Mesendoderm (in vitro differentiated cells): ENCODE measurements at regions not wholly inside any gene's neighbourhood (a gene's known extent, or its start where the extent isn't known, plus 50 kb on each side); places are given as distances from the start of the nearest gene placed in this dataset.
A peak's percentile ranks its signal among the peaks of the same experiment; 100 is the strongest.

Source experiments
- DNase-seq: peaks from one replicate; pipeline ENCODE4 v3.0.0; 2013
- H2AK5ac ChIP-seq: 2 replicates; pipeline ENCODE4 v1.6.1; 2013; ENCODE audit warnings: low read length, inconsistent platforms
- H2BK120ac ChIP-seq: 2 replicates; pipeline ENCODE4 v1.6.1; 2013; ENCODE audit warnings: low read depth, mild to moderate bottlenecking, low read length, moderate library complexity, mixed read lengths
- H2BK15ac ChIP-seq: replicated peaks from 2 replicates; pipeline ENCODE4 v1.6.1; 2013; ENCODE audit warnings: low read depth, mild to moderate bottlenecking, moderate library complexity
- H2BK5ac ChIP-seq: 2 replicates; pipeline ENCODE4 v1.6.1; 2013; ENCODE audit warnings: low read length, inconsistent platforms
- H3K18ac ChIP-seq: 2 replicates; pipeline ENCODE4 v1.6.1; 2013; ENCODE audit warnings: mild to moderate bottlenecking, low read length, mixed read lengths
- H3K23ac ChIP-seq: one replicate; pipeline ENCODE4 v1.6.1; 2013; ENCODE audit warnings: low read length
- H3K27ac ChIP-seq: 2 replicates; pipeline ENCODE4 v1.5.1; 2013; ENCODE audit warnings: low read depth, mild to moderate bottlenecking, inconsistent platforms, low read length, moderate library complexity
- H3K27me3 ChIP-seq: 2 replicates; pipeline ENCODE4 v1.6.1; 2013; ENCODE audit warnings: low read length, control low read depth, mild to moderate bottlenecking, inconsistent platforms; ENCODE audit not compliant: insufficient read depth, poor library complexity
- H3K36me3 ChIP-seq: 2 replicates; pipeline ENCODE4 v1.6.1; 2013; ENCODE audit warnings: low read length, inconsistent platforms; ENCODE audit not compliant: control insufficient read depth, insufficient read depth
- H3K4ac ChIP-seq: one replicate; pipeline ENCODE4 v1.6.1; 2013; ENCODE audit warnings: low read depth, mild to moderate bottlenecking, low read length, moderate library complexity
- H3K4me1 ChIP-seq: 2 replicates; pipeline ENCODE4 v1.6.1; 2013; ENCODE audit warnings: low read depth, low read length, inconsistent platforms; ENCODE audit not compliant: control insufficient read depth
- H3K4me2 ChIP-seq: 2 replicates; pipeline ENCODE4 v1.6.1; 2013; ENCODE audit warnings: low read length
- H3K4me3 ChIP-seq: 2 replicates; pipeline ENCODE4 v1.5.1; 2013; ENCODE audit warnings: mild to moderate bottlenecking, low read length
- H3K56ac ChIP-seq: one replicate; pipeline ENCODE4 v1.6.1; 2013; ENCODE audit warnings: low read length
- H3K79me1 ChIP-seq: 2 replicates; pipeline ENCODE4 v1.6.1; 2013; ENCODE audit warnings: low read length, inconsistent platforms
- H3K79me2 ChIP-seq: 2 replicates; pipeline ENCODE4 v1.6.1; 2013; ENCODE audit warnings: mild to moderate bottlenecking, low read length; ENCODE audit not compliant: control insufficient read depth, insufficient read depth
- H3K9ac ChIP-seq: 2 replicates; pipeline ENCODE4 v1.6.1; 2013; ENCODE audit warnings: low read length, inconsistent platforms
- H4K5ac ChIP-seq: one replicate; pipeline ENCODE4 v1.6.1; 2013; ENCODE audit warnings: low read length
- H4K8ac ChIP-seq: one replicate; pipeline ENCODE4 v1.6.1; 2013; ENCODE audit warnings: low read depth, mild to moderate bottlenecking, control low read depth, low read length, moderate library complexity
- WGBS: extraction: QIAGEN DNeasy Blood & Tissue Kit; methylation state at CpG from one replicate; pipeline ENCODE4 v1.1.7; 2013; ENCODE audit warnings: low lambda C conversion rate, missing lambda C conversion rate; ENCODE audit not compliant: insufficient coverage; ENCODE audit errors: extremely low coverage; 5-methylcytosine and 5-hydroxymethylcytosine counted together

GRCh38 chr3:525415-525814 is 328.9 kb downstream of the CHL1 start:
- no peak overlapping the region for H2BK15ac ChIP-seq
- H2BK120ac ChIP-seq, result no peak overlapping the region
- H3K27ac ChIP-seq, result no peak overlapping the region
- no peak overlapping the region for H2AK5ac ChIP-seq
- no peak overlapping the region for H3K4ac ChIP-seq
- H2BK5ac ChIP-seq, result no peak overlapping the region
- no peak overlapping the region for H3K4me3 ChIP-seq
- H3K4me1 ChIP-seq, result no peaks in the 10 kb centered on the region
- no peak overlapping the region for H4K8ac ChIP-seq
- no peak for DNase-seq
- no peak overlapping the region for H3K4me2 ChIP-seq
- no CpG with 5 or more reads among the region's 3 CpGs for WGBS
- H3K79me1 ChIP-seq, result no peaks in the 10 kb centered on the region
- no peak overlapping the region for H3K18ac ChIP-seq
- H3K9ac ChIP-seq, result no peak overlapping the region
- no peak overlapping the region for H3K23ac ChIP-seq
- no peaks in the 10 kb centered on the region for H3K27me3 ChIP-seq
- no peak overlapping the region for H3K56ac ChIP-seq
- H3K36me3 ChIP-seq, result no peaks in the 10 kb centered on the region
- H4K5ac ChIP-seq, result no peak overlapping the region
- no peaks in the 10 kb centered on the region for H3K79me2 ChIP-seq

DNA sequence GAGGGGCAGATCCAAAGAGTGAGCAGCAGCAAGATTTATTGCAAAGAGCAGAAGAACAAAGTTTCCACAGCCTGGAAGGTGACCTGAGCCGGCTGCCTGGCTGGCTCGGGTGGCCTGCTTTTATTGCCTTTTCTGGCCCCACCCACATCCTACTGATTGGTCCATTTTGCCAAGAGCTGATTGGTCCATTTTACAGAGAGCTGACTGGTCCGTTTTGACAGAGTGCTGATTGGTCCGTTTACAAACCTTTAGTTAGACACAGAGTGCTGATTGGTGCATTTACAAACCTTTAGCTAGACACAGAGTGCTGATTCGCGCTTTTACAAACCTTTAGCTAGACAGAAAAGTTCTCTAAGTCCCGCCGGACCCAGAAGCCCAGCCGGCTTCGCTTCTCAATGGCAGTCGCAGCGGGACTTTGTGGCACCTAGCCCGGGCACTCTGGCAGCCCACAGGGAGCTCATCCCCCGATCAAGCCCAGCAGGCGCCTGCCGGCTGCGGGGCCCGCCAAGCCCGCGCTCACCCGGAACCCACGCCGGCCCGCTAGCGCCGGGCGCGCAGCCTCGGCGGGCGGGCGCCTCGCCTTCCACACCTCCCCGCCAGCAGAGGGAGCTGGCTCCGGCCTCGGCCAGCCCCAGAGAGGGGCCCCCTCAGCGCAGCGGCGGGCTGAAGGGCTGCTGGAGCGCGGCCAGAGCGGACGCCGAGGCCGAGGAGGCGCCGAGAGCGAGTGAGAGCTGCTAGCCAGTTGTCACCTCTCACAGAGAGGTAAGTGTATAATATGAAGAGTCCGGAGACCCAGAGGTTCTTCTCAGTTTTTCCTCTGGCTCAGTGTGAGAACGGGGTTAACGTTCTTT is 339.2 kb downstream of the CHL1 start:
- DNase-seq, result peak; percentile 56
- no peaks in the 10 kb centered on the region for H3K27me3 ChIP-seq
- H3K4me1 ChIP-seq, result no peaks in the 10 kb centered on the region
- H4K8ac ChIP-seq, result no peak overlapping the region
- no peak overlapping the region for H3K9ac ChIP-seq
- H3K23ac ChIP-seq, result no peak overlapping the region
- H2AK5ac ChIP-seq, result no peak overlapping the region
- H2BK5ac ChIP-seq, result no peak overlapping the region
- H3K79me2 ChIP-seq, result no peaks in the 10 kb centered on the region
- H3K4me2 ChIP-seq, result no peak overlapping the region
- no peaks in the 10 kb centered on the region for H3K79me1 ChIP-seq
- WGBS, result no CpG with 5 or more reads among the region's 51 CpGs
- H2BK15ac ChIP-seq, result no peak overlapping the region
- H3K4me3 ChIP-seq, result no peak overlapping the region
- no peak overlapping the region for H2BK120ac ChIP-seq
- H3K4ac ChIP-seq, result no peak overlapping the region
- no peak overlapping the region for H3K18ac ChIP-seq
- no peak overlapping the region for H3K27ac ChIP-seq
- H3K36me3 ChIP-seq, result no peaks in the 10 kb centered on the region
- no peak overlapping the region for H4K5ac ChIP-seq
- H3K56ac ChIP-seq, result no peak overlapping the region

DNA sequence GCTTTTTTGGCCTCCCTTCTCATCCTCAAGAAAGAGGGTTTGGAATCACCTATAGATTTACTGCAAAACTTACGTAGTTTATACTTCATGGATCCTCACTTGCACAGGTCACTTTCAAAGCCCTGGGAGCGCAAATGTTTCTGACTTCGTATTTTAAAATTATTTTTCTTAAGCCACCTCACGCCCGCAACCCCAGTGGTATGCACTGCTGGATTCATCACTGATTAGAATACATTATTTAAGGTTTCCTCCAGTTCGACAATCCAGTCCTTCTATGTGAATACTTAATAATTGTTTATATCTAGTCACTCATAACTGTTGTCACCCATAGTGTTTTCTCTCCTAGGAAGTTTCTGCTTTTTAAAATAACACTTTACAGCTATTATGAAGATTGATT is 339.9 kb downstream of the CHL1 start:
- Histone ChIP-seq H3K23ac (no peak overlapping the region), H3K4me1 (no peaks in the 10 kb centered on the region), H3K36me3 (no peaks in the 10 kb centered on the region), H2AK5ac (no peak overlapping the region), H2BK15ac (no peak overlapping the region), H3K18ac (no peak overlapping the region), H4K5ac (no peak overlapping the region), H3K79me1 (no peaks in the 10 kb centered on the region), H3K27ac (no peak overlapping the region), H4K8ac (no peak overlapping the region), H2BK5ac (no peak overlapping the region), H2BK120ac (no peak overlapping the region), H3K4me3 (no peak overlapping the region), H3K4ac (no peak overlapping the region), H3K27me3 (no peaks in the 10 kb centered on the region), H3K56ac (no peak overlapping the region), H3K79me2 (no peaks in the 10 kb centered on the region), H3K4me2 (no peak overlapping the region), H3K9ac (no peak overlapping the region)
- WGBS, result no CpG with 5 or more reads among the region's 6 CpGs
- no peak for DNase-seq

GRCh38 chr3:541062-541801 is 344.7 kb downstream of the CHL1 start:
- no peaks in the 10 kb centered on the region for H3K4me1 ChIP-seq
- H3K79me1 ChIP-seq, result no peaks in the 10 kb centered on the region
- H3K36me3 ChIP-seq, result no peaks in the 10 kb centered on the region
- H3K27me3 ChIP-seq, result no peaks in the 10 kb centered on the region
- no peak overlapping the region for H2AK5ac ChIP-seq
- no peak overlapping the region for H2BK120ac ChIP-seq
- H2BK15ac ChIP-seq, result no peak overlapping the region
- H3K56ac ChIP-seq, result no peak overlapping the region
- WGBS, result no CpG with 5 or more reads among the region's 12 CpGs
- no peaks in the 10 kb centered on the region for H3K79me2 ChIP-seq
- H3K4me2 ChIP-seq, result no peak overlapping the region
- no peak overlapping the region for H3K18ac ChIP-seq
- H3K4me3 ChIP-seq, result no peak overlapping the region
- H3K4ac ChIP-seq, result no peak overlapping the region
- no peak overlapping the region for H2BK5ac ChIP-seq
- no peak overlapping the region for H3K27ac ChIP-seq
- DNase-seq, result peak; percentile 40
- no peak overlapping the region for H3K23ac ChIP-seq
- H4K8ac ChIP-seq, result no peak overlapping the region
- no peak overlapping the region for H4K5ac ChIP-seq
- no peak overlapping the region for H3K9ac ChIP-seq

GRCh38 chr3:542021-542420 is 345.5 kb downstream of the CHL1 start:
- Histone ChIP-seq H3K9ac (no peak overlapping the region), H2AK5ac (no peak overlapping the region), H3K23ac (no peak overlapping the region), H2BK120ac (no peak overlapping the region), H2BK15ac (no peak overlapping the region), H3K18ac (no peak overlapping the region), H2BK5ac (no peak overlapping the region), H3K79me2 (no peaks in the 10 kb centered on the region), H3K27me3 (no peaks in the 10 kb centered on the region), H4K8ac (no peak overlapping the region), H4K5ac (no peak overlapping the region), H3K4ac (no peak overlapping the region), H3K56ac (no peak overlapping the region), H3K36me3 (no peaks in the 10 kb centered on the region), H3K4me3 (no peak overlapping the region), H3K79me1 (no peaks in the 10 kb centered on the region), H3K4me1 (no peaks in the 10 kb centered on the region), H3K27ac (no peak overlapping the region), H3K4me2 (no peak overlapping the region)
- DNase-seq, result no peak
- WGBS, result no CpG with 5 or more reads among the region's 3 CpGs
